ENCODE measurements at regions not wholly inside any gene's neighbourhood (a gene's known extent, or its start where the extent isn't known, plus 50 kb on each side); places are given as distances from the start of the nearest gene placed in this dataset.

- no peak for TF ChIP-seq SP1 (IDR thresholded peaks at IDR 0.05)
- TF ChIP-seq FOXA1 (IDR thresholded peaks at IDR 0.05), result no peak
- TF ChIP-seq NFRKB (IDR thresholded peaks at IDR 0.05), result no peak
- no peak for TF ChIP-seq FOXM1 (IDR thresholded peaks at IDR 0.05; ENCODE audit: borderline replicate concordance)
- TF ChIP-seq FOXK2 (IDR thresholded peaks at IDR 0.05), result no peak
- no peak for TF ChIP-seq BHLHE40 (IDR thresholded peaks at IDR 0.05; ENCODE audit: borderline replicate concordance)
- no peak for TF ChIP-seq TARDBP (IDR thresholded peaks at IDR 0.05)
- no peak for TF ChIP-seq ELF4 (IDR thresholded peaks at IDR 0.05)
- no peak for TF ChIP-seq PKNOX1 (IDR thresholded peaks at IDR 0.05)
- no peak for TF ChIP-seq ARNT (IDR thresholded peaks at IDR 0.05)
- TF ChIP-seq L3MBTL2 (conservative IDR thresholded peaks at IDR 0.05), result no peak
Observed at GRCh38 chr20:4626228-4626627, 60.0 kb upstream of the PRNP start.
